ENCODE measurements at regions not wholly inside any gene's neighbourhood (a gene's known extent, or its start where the extent isn't known, plus 50 kb on each side); places are given as distances from the start of the nearest gene placed in this dataset.

DNA sequence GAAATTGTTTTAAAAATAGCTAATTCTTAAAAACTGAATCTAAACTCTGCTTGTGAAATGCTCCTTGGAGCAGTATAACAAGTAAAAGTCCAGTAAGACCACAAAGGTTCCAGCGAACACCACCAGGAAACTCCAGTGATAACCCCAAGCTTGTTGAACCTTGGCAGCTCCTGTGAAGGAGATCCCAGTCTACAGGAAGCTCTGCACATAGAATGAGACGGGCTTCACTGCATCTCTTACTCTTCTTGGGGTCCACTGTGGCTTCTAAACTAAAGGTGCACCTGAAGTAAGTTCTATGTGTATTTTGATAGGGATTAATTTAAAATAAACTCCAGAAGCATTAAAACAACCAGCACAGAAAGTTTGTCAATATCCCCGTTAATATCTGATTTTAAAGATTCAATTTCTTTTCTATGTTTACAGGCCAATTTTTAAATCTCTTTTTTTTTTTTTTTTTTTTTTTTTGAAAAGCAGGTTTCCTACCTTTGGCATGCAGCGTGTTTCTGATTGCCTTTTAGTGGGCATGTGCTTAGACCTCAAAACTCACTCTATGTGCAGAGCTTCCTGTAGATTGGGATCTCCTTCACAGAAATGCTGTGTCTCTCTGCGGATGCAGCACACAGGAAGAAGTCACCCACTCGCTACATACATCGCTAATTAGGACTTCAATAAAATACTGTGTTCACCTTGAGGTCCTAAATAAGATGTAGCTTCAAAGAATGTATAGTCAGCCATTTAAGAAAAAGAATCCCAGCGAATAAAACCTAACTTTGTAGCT lies 508.5 kb downstream of the KLF12 start:
- CTCF ChIA-PET = no interaction called here
- no peaks in the 10 kb centered on the region for H3K36me3 ChIP-seq (ENCODE audit: control insufficient read depth in 2 of 2, insufficient read depth in 1 of 2, low read length in 2 of 2)
- POLR2A ChIA-PET = no interaction called here
- H3K9me3 ChIP-seq (ENCODE audit: control insufficient read depth, insufficient read depth, low read depth, low read length) = no peaks in the 10 kb centered on the region
- H3K4me1 ChIP-seq (ENCODE audit: control insufficient read depth, insufficient read depth, low read length) = no peaks in the 10 kb centered on the region
- H3K4me3 ChIP-seq (ENCODE audit: low read depth, low read length) = no peak overlapping the region
- H3K27ac ChIP-seq (ENCODE audit: extremely low read depth, low read depth, low read length) = no peak overlapping the region
- TF ChIP-seq, protein P1, sequence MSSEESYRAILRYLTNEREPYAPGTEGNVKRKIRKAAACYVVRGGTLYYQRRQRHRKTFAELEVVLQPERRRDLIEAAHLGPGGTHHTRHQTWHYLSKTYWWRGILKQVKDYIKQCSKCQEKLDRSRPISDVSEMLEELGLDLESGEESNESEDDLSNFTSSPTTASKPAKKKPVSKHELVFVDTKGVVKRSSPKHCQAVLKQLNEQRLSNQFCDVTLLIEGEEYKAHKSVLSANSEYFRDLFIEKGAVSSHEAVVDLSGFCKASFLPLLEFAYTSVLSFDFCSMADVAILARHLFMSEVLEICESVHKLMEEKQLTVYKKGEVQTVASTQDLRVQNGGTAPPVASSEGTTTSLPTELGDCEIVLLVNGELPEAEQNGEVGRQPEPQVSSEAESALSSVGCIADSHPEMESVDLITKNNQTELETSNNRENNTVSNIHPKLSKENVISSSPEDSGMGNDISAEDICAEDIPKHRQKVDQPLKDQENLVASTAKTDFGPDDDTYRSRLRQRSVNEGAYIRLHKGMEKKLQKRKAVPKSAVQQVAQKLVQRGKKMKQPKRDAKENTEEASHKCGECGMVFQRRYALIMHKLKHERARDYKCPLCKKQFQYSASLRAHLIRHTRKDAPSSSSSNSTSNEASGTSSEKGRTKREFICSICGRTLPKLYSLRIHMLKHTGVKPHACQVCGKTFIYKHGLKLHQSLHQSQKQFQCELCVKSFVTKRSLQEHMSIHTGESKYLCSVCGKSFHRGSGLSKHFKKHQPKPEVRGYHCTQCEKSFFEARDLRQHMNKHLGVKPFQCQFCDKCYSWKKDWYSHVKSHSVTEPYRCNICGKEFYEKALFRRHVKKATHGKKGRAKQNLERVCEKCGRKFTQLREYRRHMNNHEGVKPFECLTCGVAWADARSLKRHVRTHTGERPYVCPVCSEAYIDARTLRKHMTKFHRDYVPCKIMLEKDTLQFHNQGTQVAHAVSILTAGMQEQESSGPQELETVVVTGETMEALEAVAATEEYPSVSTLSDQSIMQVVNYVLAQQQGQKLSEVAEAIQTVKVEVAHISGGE (tag by site-specific recombination; conservative IDR thresholded peaks at IDR 0.05; ENCODE audit: low read depth) = no peak
- TF ChIP-seq ZNF600 (tag by site-specific recombination; IDR thresholded peaks at IDR 0.05) = no peak
- TF ChIP-seq RBAK (tag by site-specific recombination; IDR thresholded peaks at IDR 0.05) = no peak
- TF ChIP-seq ZNF175 (tag by site-specific recombination; IDR thresholded peaks at IDR 0.05) = no peak
- TF ChIP-seq ZNF239 (tag by site-specific recombination; IDR thresholded peaks at IDR 0.05) = no peak
- TF ChIP-seq, protein P2, sequence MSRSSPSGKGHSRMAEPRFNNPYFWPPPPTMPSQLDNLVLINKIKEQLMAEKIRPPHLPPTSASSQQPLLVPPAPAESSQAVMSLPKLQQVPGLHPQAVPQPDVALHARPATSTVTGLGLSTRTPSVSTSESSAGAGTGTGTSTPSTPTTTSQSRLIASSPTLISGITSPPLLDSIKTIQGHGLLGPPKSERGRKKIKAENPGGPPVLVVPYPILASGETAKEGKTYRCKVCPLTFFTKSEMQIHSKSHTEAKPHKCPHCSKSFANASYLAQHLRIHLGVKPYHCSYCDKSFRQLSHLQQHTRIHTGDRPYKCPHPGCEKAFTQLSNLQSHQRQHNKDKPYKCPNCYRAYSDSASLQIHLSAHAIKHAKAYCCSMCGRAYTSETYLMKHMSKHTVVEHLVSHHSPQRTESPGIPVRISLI (tag by site-specific recombination; IDR thresholded peaks at IDR 0.05) = no peak
- no peak for TF ChIP-seq ZNF585B (tag by site-specific recombination; IDR thresholded peaks at IDR 0.05)
- TF ChIP-seq ZSCAN23 (tag by site-specific recombination; IDR thresholded peaks at IDR 0.05) = no peak

DNA sequence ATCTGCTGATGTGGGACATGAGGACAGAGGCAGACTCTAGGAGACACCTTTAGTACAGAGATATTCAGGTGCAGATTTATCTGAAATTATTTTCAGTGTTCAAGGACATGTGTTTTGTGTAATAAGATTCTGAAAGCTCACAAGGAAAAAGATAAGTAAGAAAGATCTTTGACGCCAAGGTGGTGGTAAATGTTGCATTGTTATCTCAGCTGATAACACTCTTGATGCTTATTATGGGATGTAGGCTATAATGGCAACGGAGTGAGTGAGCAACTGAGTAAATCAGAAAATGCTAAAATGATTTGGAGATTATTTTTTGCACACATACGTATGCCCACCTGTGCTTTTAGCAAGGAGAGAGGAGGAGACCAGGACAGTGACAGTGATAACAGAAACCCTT lies 510.9 kb downstream of the KLF12 start:
- no peak for TF ChIP-seq BCL11A (tag by site-specific recombination; IDR thresholded peaks at IDR 0.05; ENCODE audit: low read depth)
- TF ChIP-seq ZBTB8A (tag by site-specific recombination; IDR thresholded peaks at IDR 0.05) = no peak
- TF ChIP-seq ZNF670 (tag by site-specific recombination; IDR thresholded peaks at IDR 0.05; ENCODE audit: low read depth) = no peak
- no peak for TF ChIP-seq ZNF600 (tag by site-specific recombination; IDR thresholded peaks at IDR 0.05)
- no peak for TF ChIP-seq IKZF3 (tag by site-specific recombination; IDR thresholded peaks at IDR 0.05)
- no peak for TF ChIP-seq ZBTB7A (tag by site-specific recombination; IDR thresholded peaks at IDR 0.05; ENCODE audit: low read depth)
- TF ChIP-seq ZNF561 (tag by site-specific recombination; IDR thresholded peaks at IDR 0.05; ENCODE audit: borderline replicate concordance) = no peak
- POLR2A ChIA-PET = no interaction called here
- no peak overlapping the region for H3K27ac ChIP-seq (ENCODE audit: extremely low read depth, low read depth, low read length)
- CTCF ChIA-PET = no interaction called here
- no peak overlapping the region for H3K4me3 ChIP-seq (ENCODE audit: low read depth, low read length)
- no peaks in the 10 kb centered on the region for H3K9me3 ChIP-seq (ENCODE audit: control insufficient read depth, insufficient read depth, low read depth, low read length)
- no peaks in the 10 kb centered on the region for H3K4me1 ChIP-seq (ENCODE audit: control insufficient read depth, insufficient read depth, low read length)
- H3K36me3 ChIP-seq (ENCODE audit: control insufficient read depth in 2 of 2, insufficient read depth in 1 of 2, low read length in 2 of 2) = no peaks in the 10 kb centered on the region

DNA sequence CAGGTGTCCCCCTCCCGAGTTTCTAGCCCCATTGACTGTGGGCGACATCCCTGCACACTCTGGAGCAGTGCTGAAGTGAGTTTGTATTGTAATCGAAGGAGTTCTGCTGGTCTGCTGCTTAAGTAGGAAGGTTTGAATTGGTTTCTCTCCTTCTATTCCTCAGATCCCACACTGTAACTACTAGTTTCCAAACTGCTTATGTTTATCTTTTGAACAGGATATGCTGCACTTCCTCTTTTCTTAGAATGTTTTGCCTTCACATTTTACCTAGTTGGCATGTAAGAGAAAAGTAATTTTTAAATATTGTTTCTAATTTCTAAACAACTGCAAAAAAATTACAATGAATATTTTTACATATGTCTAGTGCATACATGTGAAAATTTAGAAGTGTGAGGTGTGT lies 511.8 kb downstream of the KLF12 start:
- Histone ChIP-seq H3K27ac (ENCODE audit: extremely low read depth, low read depth, low read length) (no peak overlapping the region), H3K4me3 (ENCODE audit: low read depth, low read length) (no peak overlapping the region), H3K36me3 (ENCODE audit: control insufficient read depth in 2 of 2, insufficient read depth in 1 of 2, low read length in 2 of 2) (no peaks in the 10 kb centered on the region), H3K9me3 (ENCODE audit: control insufficient read depth, insufficient read depth, low read depth, low read length) (no peaks in the 10 kb centered on the region), H3K4me1 (ENCODE audit: control insufficient read depth, insufficient read depth, low read length) (no peaks in the 10 kb centered on the region)
- TF ChIP-seq ZNF184 (tag by site-specific recombination; IDR thresholded peaks at IDR 0.05) (no peak), ZNF560 (tag by site-specific recombination; IDR thresholded peaks at IDR 0.05; ENCODE audit: borderline replicate concordance) (no peak), ZNF777 (tag by site-specific recombination; IDR thresholded peaks at IDR 0.05; ENCODE audit: borderline replicate concordance) (no peak), ZNF610 (tag by site-specific recombination; IDR thresholded peaks at IDR 0.05; ENCODE audit: borderline replicate concordance) (no peak), ZFP69B (tag by site-specific recombination; IDR thresholded peaks at IDR 0.05) (no peak), ZSCAN23 (tag by site-specific recombination; IDR thresholded peaks at IDR 0.05) (no peak), ZNF585B (tag by site-specific recombination; IDR thresholded peaks at IDR 0.05) (no peak), ZBTB21 (tag by site-specific recombination; IDR thresholded peaks at IDR 0.05) (no peak), OVOL3 (tag by site-specific recombination; IDR thresholded peaks at IDR 0.05) (no peak), ZNF600 (tag by site-specific recombination; IDR thresholded peaks at IDR 0.05) (no peak)
- TF ChIP-seq, protein P3, sequence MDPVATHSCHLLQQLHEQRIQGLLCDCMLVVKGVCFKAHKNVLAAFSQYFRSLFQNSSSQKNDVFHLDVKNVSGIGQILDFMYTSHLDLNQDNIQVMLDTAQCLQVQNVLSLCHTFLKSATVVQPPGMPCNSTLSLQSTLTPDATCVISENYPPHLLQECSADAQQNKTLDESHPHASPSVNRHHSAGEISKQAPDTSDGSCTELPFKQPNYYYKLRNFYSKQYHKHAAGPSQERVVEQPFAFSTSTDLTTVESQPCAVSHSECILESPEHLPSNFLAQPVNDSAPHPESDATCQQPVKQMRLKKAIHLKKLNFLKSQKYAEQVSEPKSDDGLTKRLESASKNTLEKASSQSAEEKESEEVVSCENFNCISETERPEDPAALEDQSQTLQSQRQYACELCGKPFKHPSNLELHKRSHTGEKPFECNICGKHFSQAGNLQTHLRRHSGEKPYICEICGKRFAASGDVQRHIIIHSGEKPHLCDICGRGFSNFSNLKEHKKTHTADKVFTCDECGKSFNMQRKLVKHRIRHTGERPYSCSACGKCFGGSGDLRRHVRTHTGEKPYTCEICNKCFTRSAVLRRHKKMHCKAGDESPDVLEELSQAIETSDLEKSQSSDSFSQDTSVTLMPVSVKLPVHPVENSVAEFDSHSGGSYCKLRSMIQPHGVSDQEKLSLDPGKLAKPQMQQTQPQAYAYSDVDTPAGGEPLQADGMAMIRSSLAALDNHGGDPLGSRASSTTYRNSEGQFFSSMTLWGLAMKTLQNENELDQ (tag by site-specific recombination; IDR thresholded peaks at IDR 0.05; ENCODE audit: low read depth) = no peak
- TF ChIP-seq, protein P4, sequence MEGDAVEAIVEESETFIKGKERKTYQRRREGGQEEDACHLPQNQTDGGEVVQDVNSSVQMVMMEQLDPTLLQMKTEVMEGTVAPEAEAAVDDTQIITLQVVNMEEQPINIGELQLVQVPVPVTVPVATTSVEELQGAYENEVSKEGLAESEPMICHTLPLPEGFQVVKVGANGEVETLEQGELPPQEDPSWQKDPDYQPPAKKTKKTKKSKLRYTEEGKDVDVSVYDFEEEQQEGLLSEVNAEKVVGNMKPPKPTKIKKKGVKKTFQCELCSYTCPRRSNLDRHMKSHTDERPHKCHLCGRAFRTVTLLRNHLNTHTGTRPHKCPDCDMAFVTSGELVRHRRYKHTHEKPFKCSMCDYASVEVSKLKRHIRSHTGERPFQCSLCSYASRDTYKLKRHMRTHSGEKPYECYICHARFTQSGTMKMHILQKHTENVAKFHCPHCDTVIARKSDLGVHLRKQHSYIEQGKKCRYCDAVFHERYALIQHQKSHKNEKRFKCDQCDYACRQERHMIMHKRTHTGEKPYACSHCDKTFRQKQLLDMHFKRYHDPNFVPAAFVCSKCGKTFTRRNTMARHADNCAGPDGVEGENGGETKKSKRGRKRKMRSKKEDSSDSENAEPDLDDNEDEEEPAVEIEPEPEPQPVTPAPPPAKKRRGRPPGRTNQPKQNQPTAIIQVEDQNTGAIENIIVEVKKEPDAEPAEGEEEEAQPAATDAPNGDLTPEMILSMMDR (tag by site-specific recombination; IDR thresholded peaks at IDR 0.05) = no peak
- POLR2A ChIA-PET = no interaction called here
- CTCF ChIA-PET = no interaction called here

Data from HEK293 (cell line).